Aorta (tissue), 5 donors: ENCODE measurements at regions not wholly inside any gene's neighbourhood (a gene's known extent, or its start where the extent isn't known, plus 50 kb on each side); places are given as distances from the start of the nearest gene placed in this dataset.

Source experiments
- ATAC-seq: fragments of 200-7000 bp; cut with Tn5 transposase; one replicate; pipeline ENCODE4 v1.9.1; 2022; ENCODE audit warnings: moderate library complexity; ENCODE audit not compliant: low FRiP score
- DNase-seq, 2 donors: peaks; one replicate each; pipeline ENCODE4 v3.0.0-alpha.2; 2020
- H3K27ac ChIP-seq, 2 donors: one replicate each; pipeline ENCODE4 v1.5.1; 2013; ENCODE audit warnings: low read length in 2 of 2, mild to moderate bottlenecking in 2 of 2, moderate library complexity in 2 of 2, control low read depth in 1 of 2, inconsistent platforms in 1 of 2, low read depth in 1 of 2
- H3K27me3 ChIP-seq, 2 donors: one replicate each; pipeline ENCODE4 v1.6.1; 2013; ENCODE audit warnings: control low read depth in 1 of 2, low read length in 1 of 2, mild to moderate bottlenecking in 1 of 2, moderate library complexity in 1 of 2; ENCODE audit not compliant: insufficient read depth in 2 of 2, control insufficient read depth in 1 of 2
- H3K36me3 ChIP-seq, 2 donors: one replicate each; pipeline ENCODE4 v1.6.1; 2013; ENCODE audit warnings: control low read depth in 1 of 2, low read length in 1 of 2, mild to moderate bottlenecking in 1 of 2; ENCODE audit not compliant: insufficient read depth in 2 of 2, control insufficient read depth in 1 of 2
- H3K4me1 ChIP-seq, 2 donors: one replicate each; pipeline ENCODE4 v1.6.1; 2013; ENCODE audit warnings: low read length in 2 of 2, control low read depth in 1 of 2, mild to moderate bottlenecking in 1 of 2, moderate library complexity in 1 of 2; ENCODE audit not compliant: insufficient read depth in 2 of 2, control insufficient read depth in 1 of 2
- H3K4me3 ChIP-seq, 2 donors: one replicate each; pipeline ENCODE4 v1.5.1; 2013; ENCODE audit warnings: low read length in 2 of 2, control low read depth in 1 of 2, mild to moderate bottlenecking in 1 of 2
- H3K9me3 ChIP-seq: one replicate; pipeline ENCODE4 v1.6.1; 2013; ENCODE audit warnings: mild to moderate bottlenecking, low read length; ENCODE audit not compliant: control insufficient read depth
- WGBS, 2 donors: extraction: QIAGEN DNeasy Blood & Tissue Kit; methylation state at CpG; one replicate each; pipeline ENCODE4 v1.1.7; 2013; 5-methylcytosine and 5-hydroxymethylcytosine counted together
- intact Hi-C, 2 donors: fragments of 100-400 bp; cut with DNase I; formaldehyde crosslinking; loops; one replicate each; pipeline versions ENCODE4 v1.14.2 to v1.15.0; 2022
- donor health status: healthy with polysubstance abuse.
- donor health status: Bipolar disorder and iron deficiency.
- donor health status: DM: no; HTN: no; CAD: no.
- donor health status: DM: no; HTN: no; CAD: no.
- donor health status: DM: yes; HTN: yes; CAD: no.

GRCh38 chr3:165892565-165892964, 55.3 kb upstream of the BCHE start:
- no peak overlapping the region for H3K4me3 ChIP-seq
- DNase-seq (no peak), ATAC-seq (no peak)
- no peaks in the 10 kb centered on the region for H3K4me1 ChIP-seq
- WGBS, 2 donors: 74 to 76% methylated on average over 4 of the region's 4 CpGs
- H3K36me3 ChIP-seq: no peaks in the 10 kb centered on the region
- H3K27me3 ChIP-seq: no peaks in the 10 kb centered on the region
- no peak overlapping the region for H3K27ac ChIP-seq
- intact Hi-C loops: no loop called here
- peaks cover 2% of the 10 kb centered on the region for H3K9me3 ChIP-seq
